NCI-H2227 (cell line): ENCODE measurements at regions not wholly inside any gene's neighbourhood (a gene's known extent, or its start where the extent isn't known, plus 50 kb on each side); places are given as distances from the start of the nearest gene placed in this dataset.

Experiments used
- DNase-seq: peaks from one replicate; lab custom pipeline; 2025; ENCODE audit not compliant: unreplicated experiment; lab: John Stamatoyannopoulos, UW

DNA sequence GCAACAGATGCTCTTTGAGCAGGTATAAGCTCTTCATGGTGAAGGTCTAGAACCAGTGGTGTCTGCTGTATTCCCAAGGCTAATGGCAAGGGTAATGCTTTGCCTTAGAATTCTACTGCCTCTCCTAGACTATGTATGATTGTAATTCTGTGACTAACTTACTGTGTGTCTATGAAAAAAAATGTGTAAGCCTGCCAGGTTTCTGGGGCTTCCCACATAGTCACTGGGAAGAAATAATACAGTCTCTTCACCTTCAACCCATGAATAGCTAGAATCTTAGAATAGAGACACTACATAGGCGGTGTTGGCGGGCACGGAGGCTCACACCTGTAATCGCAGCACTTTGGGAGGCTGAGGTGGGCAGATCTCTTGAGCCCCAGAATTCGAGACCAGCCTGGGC lies 84.1 kb downstream of the C11orf91 start:
- no peak for DNase-seq

DNA sequence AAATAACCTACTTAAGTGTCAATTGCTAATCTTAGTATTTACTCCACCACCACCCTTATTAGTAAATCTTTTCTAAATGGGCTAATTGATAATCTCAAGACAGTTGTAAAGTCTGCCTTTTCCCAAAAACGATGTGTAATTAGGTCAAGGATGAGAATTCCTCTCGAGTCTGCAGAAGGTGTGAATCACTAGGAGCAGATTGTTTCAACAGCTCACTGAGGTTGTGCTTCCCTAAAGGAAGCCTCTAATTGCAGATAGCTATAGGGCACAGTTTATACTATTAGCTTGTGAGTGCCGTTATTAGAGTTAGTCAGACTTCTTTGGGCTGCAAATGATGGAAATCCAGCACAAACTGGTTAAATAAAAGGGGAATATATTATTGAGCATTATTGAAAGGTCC lies 84.9 kb downstream of the C11orf91 start:
- DNase-seq: no peak

DNA sequence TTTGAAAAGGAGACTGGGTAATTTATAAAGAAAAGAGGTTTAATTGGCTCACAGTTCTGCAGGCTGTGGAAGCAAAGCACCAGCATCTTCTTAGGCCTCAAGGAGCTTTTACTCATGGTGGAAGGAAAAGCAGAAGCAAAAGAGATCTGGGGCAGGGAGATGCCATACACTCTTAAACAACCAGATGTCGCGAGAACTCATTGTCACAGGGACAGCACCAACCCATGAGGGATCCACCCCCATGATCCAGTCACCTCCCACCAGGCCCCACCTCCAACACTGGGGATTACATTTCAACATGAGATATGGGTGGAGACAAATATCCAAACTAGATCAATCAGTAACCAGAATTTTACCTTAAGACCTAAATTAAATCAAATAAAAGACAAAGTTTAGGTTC lies 87.2 kb downstream of the C11orf91 start:
- no peak for DNase-seq

DNA sequence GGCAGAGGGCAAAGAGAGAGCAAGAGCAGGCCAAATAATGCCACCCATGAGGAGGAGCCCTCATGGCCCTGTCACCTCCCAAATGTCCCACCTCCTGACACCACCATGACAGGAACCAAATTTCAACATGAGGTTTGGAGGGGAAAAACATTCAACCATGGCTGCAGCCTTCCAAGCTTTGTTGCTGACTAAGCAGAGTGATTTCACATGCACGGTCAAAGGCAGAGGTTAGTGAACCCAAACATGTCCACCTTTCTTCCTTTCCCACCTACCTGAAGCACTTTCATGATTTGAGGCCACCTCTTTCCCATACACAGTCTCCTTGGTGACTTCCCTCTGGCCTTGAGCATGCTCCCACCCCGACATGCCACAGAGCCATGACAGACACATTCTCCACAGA lies 89.7 kb downstream of the C11orf91 start:
- DNase-seq: no peak

DNA sequence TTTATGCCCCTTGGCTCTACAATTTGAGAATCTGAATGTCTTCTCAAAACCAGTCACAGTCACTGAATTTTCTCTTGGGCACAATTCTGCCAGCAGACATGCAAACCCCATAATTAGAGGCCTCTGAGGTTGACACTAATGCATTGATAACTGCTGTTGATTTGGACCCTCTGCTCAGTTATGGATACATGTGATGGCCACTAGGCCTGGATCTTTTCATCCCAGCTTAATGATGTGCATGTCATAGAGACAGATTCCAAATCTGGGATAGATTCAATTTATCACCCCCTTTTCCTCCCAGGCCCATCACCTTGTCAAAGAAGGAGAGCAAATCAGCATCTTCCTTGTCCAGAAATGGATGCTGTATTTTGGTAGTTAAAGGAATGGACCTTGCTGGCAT lies 92.2 kb downstream of the C11orf91 start:
- peak; percentile 77 for DNase-seq

DNA sequence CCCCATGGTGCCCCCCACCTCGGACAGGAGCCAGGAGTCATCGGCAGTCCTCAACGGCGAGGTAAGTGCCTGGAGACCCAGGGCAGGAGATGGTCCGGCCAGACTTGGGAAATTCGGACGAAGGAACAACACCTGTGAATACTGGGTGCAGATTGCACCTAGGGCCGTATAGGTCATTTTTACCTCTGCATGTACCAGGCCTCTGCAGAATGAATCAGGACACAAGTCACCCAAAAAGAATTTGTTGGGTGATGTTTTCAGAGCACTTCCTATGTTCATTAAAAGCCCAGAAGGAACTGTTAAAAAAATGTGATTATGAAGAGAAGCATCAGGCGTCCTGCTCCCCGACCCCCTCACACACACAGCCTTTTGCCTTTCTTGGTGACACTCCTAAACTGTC lies 93.9 kb downstream of the C11orf91 start:
- DNase-seq: no peak

DNA sequence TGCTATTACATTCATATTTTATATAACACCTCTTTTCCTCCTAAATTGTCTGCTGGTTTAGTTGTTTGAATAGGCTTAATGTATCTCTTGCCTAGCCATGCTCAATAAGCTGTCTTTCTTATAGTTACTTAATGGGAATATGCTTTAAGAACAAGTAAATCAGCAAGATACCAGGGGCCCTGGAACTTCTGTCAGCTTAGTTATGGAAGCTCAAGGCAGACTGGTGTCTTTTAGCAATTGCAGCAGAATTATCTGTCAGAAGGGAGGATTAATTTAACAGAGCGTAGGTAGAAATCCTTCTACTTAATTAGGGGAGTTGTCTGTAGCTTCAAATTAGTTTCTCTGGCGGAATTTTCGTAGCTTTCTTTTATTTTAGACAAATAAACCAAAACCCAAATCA lies 94.9 kb downstream of the C11orf91 start:
- DNase-seq: no peak

DNA sequence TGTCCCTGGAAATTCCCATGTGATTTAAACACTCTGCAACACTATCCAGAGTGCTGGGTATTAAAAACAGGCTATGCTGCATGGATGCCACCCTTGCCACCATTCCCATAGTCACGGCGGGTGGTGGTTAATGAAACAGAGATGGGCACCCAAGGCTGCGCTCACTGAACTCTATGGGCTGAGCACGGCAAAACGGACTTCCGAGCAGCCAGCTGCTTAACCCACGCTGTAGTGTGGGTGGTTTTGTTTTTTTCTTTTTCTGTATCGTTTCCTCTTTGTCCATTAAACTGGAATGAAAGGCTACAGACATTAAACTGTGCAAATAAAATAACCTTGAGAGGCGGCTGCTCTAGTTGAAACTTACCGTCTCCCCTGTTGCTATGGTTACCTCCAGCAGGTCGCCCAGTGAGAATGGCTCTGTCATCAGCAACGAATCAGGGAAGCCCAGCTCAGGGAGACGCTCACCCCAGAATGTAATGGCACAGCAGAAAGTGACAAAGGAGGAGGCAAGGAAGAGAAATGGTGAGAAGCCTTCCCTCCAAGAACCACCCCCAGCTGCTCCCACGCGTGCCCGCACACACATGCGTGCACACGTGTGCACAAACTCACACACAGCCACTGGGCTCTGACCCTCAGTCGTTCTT lies 102.1 kb downstream of the C11orf91 start:
- DNase-seq: peak; percentile 77

DNA sequence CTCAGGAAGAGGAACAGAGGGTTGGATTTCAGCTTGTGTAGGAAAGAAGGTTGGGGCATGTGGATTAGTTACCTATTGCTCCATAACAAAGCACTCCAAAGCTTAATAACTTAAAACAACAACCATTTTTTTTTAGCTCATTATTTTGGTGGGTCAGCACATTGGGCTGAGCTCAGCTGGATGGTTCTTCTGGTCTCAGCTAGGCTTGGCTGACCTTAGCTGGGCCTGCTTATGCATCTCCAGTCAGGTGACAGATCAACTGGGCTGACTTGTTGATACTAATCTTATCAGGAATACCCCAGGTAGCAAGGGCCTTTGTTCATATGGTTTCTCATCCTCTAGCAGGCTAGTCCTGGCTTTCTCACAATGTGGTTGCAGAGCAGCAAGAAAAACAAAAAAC lies 106.4 kb downstream of the C11orf91 start:
- no peak for DNase-seq

DNA sequence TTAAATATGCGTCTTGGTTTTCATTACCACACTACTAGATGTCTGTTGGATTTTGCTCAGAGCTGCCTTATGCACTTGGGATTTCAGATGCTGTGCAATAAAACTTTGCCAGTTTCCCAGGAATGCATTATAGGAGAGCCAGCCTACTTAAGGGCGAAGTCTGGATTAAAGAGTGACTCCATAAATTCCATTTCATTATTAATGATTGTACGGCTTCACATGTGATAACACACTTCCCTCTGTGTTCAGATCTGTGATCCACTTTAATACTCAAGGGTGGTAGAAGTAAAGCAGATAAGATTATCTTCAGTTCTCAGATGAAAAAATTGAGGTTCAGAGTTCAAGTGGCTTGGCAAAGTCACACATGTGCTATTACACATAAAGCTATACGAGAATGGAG lies 110.2 kb downstream of the C11orf91 start:
- no peak for DNase-seq

DNA sequence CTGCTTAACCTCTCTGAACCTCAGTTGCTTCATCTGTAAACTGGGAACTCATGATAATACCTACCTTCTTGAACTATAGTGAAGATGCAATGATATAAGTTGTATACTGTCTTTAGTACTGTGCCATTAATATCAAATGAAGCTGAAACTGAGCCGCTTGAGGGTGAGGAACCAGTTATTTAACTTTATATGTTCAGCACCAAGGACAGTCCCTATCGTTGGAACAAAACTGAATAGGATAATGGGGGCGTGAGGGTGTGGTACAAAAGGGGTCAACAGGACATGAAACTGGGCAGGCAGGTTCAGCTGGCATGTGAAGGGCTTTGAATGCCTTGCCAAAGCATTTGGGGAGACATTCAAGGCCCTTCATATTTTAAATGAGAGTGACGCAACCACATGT lies 112.6 kb downstream of the C11orf91 start:
- no peak for DNase-seq

DNA sequence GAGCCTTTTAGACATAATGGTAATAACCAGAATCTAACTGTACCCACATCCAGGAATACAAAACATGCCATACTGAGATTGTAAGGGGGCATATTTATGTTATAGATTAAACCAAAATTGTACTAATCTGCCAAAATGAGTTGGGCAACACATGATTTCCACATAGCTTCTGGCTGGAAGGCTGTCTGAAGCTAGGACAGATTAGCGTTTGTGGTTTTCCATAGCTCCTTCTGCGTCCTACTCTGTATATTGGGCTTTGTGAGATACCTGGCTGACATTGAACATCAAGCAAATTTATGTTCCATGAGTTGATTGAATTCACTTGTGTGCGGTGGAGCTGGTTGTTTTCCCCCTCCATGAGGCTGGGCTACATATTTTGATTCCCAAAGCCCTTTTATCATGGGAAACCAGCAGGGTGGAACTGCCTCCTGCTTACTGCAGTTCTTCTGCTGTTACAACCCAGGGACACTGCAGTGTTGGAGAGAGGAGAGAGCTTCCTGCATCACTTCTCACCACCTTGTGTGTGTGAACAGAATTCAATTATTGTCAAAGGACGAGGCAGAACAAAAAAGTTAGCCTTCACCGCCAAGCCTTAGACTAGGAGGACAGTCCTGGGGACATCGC lies 114.9 kb downstream of the C11orf91 start:
- no peak for DNase-seq

DNA sequence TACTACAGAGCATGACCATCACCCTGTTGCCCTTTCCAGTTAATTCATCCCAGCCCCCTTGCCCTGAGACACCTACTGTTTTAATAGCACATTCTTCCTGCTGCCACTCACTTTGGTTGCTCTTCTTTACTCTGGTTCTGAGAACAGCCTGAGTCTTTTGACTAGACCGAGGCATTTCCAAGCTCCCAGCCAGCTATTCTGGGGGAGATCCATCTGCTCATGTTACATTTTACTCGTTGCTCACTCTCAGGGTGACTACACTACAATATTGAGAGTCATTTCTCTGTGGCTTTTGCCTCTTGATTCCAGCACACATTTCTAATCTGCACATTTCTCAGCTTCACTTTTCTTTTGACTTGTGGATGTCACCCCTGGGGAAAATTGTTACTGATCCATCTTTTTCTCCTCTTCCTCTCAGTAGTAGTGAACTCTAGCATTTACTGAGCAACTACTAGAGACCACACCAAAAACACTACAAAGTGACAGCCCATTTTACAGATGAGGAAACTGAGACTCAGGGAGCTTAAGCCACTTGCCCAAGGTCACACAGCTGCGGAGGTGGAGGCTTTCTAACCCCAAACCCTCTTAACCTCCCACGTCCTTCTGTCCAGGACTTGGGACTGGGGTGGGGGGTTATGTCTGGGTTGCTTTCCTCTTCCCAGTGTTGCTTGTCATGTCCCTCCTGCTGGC lies 117.8 kb downstream of the C11orf91 start:
- DNase-seq: no peak

DNA sequence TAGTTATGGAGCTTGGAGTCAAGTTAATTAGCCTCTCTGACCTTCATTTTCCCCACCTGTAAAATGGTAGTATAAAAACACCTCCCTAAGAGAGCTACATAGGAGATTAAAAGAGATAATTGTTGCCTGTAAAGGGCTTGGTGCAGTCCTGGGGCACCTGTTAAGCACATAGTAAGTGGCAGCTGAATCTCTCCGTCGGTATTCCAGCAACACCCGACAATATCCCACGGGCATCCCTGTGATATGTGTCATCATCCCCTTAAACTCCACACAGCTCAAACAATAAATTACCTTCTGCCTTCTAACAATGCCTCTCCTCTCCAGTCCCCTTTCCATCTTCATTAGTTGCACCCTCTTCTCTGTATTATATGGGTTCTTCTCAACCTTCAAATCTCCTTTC lies 121.5 kb downstream of the C11orf91 start:
- no peak for DNase-seq

DNA sequence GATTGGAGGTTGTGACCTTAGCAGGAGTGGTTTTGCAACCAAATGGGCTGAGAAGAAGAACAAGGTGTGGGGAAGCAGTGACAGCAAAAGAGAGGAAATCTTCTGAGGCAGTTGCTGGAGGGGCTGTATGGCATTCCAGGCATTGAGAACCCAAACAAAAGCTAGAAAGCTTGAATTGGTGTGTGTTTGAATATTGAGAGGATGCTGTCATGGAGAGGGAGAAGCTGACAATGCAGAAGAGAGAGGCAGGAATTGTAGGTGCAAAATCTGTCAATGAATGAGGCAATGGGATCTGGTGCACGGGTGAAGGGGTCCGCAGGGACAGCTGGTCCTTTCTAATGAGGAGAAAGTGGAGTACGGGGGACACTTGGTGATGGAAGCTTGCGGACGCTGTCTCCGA lies 123.4 kb downstream of the C11orf91 start:
- DNase-seq: no peak

DNA sequence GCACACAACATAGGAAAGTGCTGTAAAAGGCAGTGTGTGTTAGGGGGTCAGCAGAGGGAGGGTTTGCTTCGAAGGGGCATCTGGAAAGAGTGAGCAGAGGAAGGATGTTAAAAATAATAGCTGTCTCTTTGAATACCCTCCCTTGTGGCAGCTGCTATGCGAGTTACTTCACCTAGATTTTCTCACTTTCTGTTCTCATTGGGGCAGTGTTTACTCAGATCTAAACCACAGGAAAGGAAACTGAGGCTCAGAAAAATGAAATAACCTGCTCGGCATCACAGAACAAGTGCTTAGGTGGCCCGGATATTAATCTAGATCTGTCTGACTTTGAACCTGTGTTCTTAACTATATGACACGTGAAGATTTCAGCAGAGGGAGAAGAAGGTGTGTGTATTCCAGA lies 125.3 kb downstream of the C11orf91 start:
- no peak for DNase-seq

DNA sequence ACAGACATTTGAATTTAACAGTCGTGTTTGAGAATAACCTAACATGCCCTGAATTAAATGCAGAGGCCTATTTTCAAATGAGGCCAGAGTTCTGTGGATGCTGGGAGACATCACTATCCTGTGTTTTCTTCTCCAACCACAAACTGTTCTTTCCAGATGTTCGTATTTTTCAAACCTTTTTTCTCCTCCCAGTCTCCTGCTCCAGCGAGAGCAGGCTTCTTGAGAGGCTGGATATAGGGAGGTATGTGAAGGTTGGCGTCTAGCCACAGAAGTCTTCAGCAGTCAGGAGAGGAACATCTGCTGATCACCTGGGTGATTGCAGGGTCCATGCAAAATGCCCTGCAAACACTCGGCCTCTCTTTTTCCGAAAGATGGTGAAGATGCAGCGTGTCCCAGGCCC lies 126.3 kb downstream of the C11orf91 start:
- DNase-seq: no peak

DNA sequence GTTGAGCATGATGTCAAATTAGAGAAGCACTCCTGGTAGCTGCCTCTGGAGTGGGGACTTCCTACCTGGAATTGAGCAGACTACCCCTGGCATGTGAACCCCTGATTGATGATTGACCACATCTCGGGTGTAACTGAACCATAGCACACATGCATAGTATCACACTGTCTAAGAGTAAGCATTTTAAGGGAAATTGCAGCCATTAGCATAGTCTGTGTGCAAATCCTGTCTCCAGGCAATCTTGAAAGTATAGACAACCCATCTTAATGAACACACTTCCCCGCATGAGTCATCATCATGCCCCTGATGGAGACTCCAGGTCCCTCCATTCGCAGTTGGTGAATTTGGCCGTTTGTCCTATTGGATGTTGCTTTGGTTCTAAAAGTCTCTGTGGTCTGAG lies 131.3 kb downstream of the C11orf91 start:
- no peak for DNase-seq

DNA sequence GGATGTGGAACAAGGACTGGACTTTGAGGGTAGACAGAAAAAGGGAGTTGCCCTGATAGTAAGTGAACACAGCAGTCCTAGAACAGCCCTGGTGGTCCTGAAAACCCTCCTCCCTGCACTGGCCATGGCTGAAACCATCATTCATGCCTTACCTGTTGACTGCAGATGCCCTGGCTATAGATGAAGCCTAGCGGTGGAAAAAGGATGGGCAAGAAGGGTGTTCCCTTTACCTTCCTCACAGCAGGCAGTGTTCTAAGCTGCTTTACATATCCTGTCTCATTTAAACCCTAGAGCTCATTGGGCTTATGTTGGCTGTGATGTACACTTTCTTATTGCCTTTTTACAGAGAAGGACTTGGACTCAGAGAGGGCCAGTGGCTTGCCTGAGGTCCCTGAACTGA lies 133.6 kb downstream of the C11orf91 start:
- no peak for DNase-seq

DNA sequence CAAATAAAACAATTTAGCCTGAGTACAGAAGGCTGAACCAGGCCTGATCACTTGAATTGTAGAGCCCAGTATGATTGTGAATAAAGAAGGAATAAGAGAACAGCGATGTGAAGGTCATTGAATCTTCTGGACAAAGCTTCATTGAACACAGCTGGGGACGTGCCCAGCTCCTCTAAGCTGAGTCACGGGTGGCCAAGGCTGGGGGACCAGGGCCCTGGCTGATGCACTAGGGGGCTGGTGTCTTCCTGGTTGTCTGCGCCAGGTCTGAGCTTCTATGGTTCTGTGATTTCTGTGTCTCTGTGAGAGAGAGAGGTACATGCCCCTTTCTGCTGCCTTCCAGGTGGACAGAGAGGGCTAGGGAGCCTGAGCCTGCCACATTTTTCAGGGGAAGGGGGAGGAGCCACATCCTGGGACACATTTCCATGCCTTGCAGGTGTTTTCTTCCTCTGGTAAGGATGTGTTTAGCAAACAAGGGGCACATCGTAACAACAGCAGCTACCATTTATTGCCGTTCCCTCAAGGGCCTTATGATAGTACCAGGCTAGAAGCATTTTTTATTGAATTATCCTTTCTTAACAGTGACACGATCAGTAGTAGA lies 135.7 kb downstream of the C11orf91 start:
- DNase-seq: no peak

DNA sequence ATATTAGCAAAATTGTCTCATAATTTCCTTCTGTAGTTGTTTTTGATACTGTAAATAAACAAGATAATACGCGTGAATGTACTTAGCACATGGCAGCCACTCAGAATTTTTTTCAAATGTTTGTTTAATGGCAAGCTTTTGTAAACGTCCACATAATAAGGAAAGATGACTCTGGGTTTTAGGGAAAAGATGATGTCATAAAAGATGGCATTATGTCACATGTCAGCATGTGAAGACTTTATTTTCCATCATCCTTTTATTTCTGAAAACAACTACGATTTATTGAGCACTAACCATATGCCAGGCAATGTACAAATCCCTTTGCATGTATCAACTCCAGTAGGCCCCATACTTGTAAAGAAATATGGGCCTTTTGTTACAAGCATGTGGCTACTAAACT lies 139.9 kb downstream of the C11orf91 start:
- no peak for DNase-seq

DNA sequence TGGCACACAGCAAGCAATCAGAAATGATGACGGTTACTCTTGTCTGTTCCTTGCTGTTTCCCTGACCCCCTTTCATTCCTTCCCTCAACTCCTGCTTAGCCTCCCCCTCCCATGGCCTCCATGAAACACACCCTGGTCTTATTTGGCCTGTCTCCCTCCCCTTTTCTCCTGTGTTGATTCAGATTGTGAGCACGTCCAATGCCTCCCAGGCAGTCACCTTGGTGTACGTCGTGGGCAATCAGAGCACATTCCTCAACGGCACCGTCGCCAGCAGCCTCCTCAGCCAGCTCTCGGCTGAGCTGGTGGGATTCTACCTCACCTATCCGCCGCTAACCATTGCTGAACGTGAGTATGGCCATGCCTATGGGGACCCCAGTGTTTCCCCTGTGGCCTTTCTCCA lies 141.1 kb downstream of the C11orf91 start:
- DNase-seq: no peak
